ENCODE measurements at regions not wholly inside any gene's neighbourhood (a gene's known extent, or its start where the extent isn't known, plus 50 kb on each side); places are given as distances from the start of the nearest gene placed in this dataset.
"Not testable (repeated sequence)": the region's sequence is repeated elsewhere in the genome, so short reads cannot be mapped to it uniquely, and the experiment has no call there.

DNA sequence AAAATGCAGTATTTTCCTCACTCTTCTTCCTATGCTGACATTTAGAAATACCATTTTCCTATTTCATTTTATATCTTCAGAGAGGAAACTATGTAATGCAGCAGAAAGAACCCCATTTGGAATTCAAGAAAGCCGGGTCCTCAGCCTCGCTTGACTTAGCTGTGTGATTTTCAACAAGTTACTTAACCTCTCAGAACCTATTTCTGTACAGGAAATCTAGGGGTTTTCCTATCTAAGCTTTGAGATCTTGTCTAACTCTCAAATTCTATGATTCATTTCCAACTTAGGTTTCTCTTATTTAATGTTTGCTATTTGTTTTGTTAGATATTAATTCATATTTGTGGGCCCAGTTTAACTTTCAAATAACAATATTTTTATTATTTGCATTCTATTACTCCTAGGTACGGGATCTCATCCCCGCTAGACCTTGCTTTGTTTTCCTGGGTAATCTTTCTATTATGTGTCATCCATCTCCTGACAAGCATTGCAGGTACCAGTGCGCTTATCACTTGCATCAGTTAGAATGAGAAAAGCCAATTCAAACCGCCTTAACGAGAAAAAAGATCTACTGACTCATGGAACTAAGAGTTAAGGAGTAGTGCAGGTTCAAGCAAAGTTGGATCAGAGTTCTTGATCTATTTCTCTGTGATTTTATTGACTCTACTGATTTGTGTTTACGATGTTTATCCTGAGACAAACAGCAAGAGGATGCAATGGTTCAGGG lies 70.6 kb upstream of the BHLHE40 start:
- no peaks in the 10 kb centered on the region for H4K20me1 ChIP-seq
- no peak overlapping the region for H3K27ac ChIP-seq
- no peaks in the 10 kb centered on the region for H3K27me3 ChIP-seq
- no peak overlapping the region for H3K9ac ChIP-seq
- no peaks in the 10 kb centered on the region for H3K36me3 ChIP-seq
- no peak for TF ChIP-seq Cebpa-rat (IDR thresholded peaks at IDR 0.05)
- peaks cover 3 to 9% (median 7%) of the 10 kb centered on the region in 11 experiments; a peak in 21 of 22 replicates for H3K9me3 ChIP-seq (replicated peaks in 1 of 11)
- H3K4me1 ChIP-seq, result peaks cover 0 to 13% (median 6%) of the 10 kb centered on the region in 10 experiments; a peak in 9 of 20 replicates
- H3K4me2 ChIP-seq, result no peak overlapping the region
- H3K4me3 ChIP-seq, result no peak overlapping the region

DNA sequence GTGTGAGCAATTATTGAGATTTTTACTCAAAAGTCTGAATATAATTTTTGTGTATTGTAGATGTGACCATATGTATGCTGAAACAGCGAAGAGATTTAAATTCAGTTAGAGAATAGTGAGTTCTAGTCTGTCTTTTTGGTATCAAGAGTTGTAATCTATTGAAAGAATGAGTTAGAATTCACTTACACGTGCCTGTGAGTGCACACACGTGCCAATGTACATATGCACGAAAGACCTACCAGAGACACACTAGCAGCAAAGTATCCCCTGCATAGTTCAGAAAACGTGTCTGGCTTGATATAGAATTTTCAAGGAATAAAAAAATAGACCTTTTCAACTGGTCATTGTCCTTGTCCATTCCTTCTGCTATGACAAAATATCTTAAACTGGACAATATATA lies 64.8 kb upstream of the BHLHE40 start:
- TF ChIP-seq Cebpa-rat (IDR thresholded peaks at IDR 0.05), result no peak
- Histone ChIP-seq H3K4me1 (no peaks in the 10 kb centered on the region), H3K27ac (no peak overlapping the region), H3K9me3 (replicated peaks in 1 of 11) (peaks cover 8 to 33% (median 22%) of the 10 kb centered on the region in 11 experiments), H3K4me2 (no peak overlapping the region), H3K36me3 (no peaks in the 10 kb centered on the region), H3K4me3 (no peak overlapping the region), H3K9ac (no peak overlapping the region), H4K20me1 (no peaks in the 10 kb centered on the region), H3K27me3 (no peaks in the 10 kb centered on the region)

DNA sequence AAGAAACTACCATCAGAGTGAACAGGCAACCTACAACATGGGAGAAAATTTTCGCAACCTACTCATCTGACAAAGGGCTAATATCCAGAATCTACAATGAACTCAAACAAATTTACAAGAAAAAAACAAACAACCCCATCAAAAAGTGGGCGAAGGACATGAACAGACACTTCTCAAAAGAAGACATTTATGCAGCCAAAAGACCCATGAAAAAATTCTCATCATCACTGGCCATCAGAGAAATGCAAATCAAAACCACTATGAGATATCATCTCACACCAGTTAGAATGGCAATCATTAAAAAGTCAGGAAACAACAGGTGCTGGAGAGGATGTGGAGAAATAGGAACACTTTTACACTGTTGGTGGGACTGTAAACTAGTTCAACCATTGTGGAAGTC lies 57.6 kb upstream of the BHLHE40 start:
- H3K4me1 ChIP-seq; H3K9me3 ChIP-seq (replicated peaks in 1 of 11); H4K20me1 ChIP-seq; H3K27me3 ChIP-seq; H3K9ac ChIP-seq; H3K4me2 ChIP-seq; H3K27ac ChIP-seq; H3K4me3 ChIP-seq; H3K36me3 ChIP-seq: not testable (repeated sequence)

DNA sequence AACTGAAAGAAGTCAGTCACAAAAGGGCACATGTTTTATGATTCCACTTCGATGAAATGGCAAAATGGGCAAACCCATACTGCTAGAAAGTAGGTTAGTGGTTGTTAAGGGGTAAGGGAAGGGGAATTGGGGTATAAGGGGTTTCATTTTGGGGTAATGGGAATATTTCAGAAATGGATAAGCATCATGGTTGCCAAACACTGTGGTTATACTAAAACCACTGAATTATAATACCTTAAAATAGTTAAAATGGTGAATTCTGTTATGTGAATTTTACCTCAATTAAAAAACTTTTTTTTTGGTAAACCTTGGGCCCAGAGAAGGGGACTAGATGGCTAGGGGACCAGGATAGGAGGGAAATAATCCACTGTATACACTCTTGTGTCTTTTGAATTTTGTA lies 52.3 kb upstream of the BHLHE40 start:
- Histone ChIP-seq H3K36me3 (no peaks in the 10 kb centered on the region), H3K4me1 (no peaks in the 10 kb centered on the region), H3K4me3 (no peak overlapping the region), H3K9ac (no peak overlapping the region), H4K20me1 (no peaks in the 10 kb centered on the region), H3K27ac (no peak overlapping the region), H3K9me3 (replicated peaks in 1 of 11) (no peaks in the 10 kb centered on the region), H3K27me3 (no peaks in the 10 kb centered on the region), H3K4me2 (no peak overlapping the region)
- TF ChIP-seq Cebpa-rat (IDR thresholded peaks at IDR 0.05), result no peak

DNA sequence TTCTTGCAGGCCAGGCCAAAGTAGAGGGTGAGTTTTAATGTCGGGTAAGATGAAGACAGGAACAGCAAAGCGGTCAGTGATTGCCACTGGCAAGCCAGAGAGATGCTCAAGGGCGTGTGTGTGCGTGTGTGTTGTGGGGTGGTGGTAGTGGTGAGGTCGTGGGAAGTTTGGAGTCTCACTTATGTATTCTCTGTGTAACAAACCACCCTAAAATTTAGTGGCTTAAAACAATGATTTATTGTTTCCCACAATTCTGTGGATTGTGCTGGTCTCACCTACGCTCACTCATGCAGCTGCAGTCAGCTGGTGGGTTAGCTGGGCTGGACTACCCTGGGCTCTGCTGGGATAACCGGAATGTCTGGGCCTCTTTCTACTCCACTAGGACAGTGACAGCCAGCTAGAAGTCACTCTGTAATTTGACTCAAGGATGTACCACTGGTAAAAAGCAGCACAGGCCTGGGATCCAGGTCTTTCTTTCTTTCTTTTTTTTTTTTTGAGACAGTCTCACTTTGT lies 50.9 kb upstream of the BHLHE40 start:
- H3K4me3 ChIP-seq, result no peak overlapping the region
- no peaks in the 10 kb centered on the region for H3K9me3 ChIP-seq (replicated peaks in 1 of 11)
- no peak overlapping the region for H3K4me2 ChIP-seq
- no peak for TF ChIP-seq Cebpa-rat (IDR thresholded peaks at IDR 0.05)
- no peak overlapping the region for H3K9ac ChIP-seq
- H4K20me1 ChIP-seq, result no peaks in the 10 kb centered on the region
- no peaks in the 10 kb centered on the region for H3K36me3 ChIP-seq
- H3K4me1 ChIP-seq, result no peaks in the 10 kb centered on the region
- H3K27me3 ChIP-seq, result no peaks in the 10 kb centered on the region
- no peak overlapping the region for H3K27ac ChIP-seq
